Fibroblast of villous mesenchyme (primary cell): ENCODE measurements at regions not wholly inside any gene's neighbourhood (a gene's known extent, or its start where the extent isn't known, plus 50 kb on each side); places are given as distances from the start of the nearest gene placed in this dataset.

ENCODE experiments used
- DNase-seq: peaks from one replicate; pipeline ENCODE4 v3.0.0-alpha.2; 2010; ENCODE audit warnings: low read depth
- H3K4me3 ChIP-seq: 2 replicates; pipeline ENCODE4 v1.5.1; 2011; ENCODE audit warnings: low read depth, mild to moderate bottlenecking, low read length
- TF ChIP-seq, protein P1 (sequence below): IDR thresholded peaks from 2 replicates; pipeline ENCODE4 v1.5.1; 2012; ENCODE audit warnings: low read depth, mild to moderate bottlenecking, low read length; ENCODE audit not compliant: insufficient read depth

DNA sequence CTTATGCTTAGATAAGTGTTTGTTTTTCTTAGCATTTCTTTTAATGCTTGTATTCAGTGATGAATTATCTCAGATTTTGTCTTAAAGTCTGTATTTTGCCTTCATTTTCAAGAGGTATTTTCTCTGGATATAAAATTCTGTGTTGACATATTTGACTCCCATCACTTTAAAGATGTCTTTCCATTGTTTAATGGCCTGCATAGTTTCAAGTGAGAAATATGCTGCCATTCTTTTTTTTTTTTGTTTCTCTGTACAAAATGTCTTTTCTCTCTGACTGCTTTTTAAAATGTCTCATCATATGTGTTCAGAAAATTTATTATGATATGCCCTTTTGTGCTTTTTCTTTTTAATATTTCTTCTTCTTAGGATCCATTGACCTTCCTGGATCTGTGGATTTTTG, 578.0 kb upstream of the NOX3 start:
- DNase-seq: no peak
- TF ChIP-seq, protein P1, sequence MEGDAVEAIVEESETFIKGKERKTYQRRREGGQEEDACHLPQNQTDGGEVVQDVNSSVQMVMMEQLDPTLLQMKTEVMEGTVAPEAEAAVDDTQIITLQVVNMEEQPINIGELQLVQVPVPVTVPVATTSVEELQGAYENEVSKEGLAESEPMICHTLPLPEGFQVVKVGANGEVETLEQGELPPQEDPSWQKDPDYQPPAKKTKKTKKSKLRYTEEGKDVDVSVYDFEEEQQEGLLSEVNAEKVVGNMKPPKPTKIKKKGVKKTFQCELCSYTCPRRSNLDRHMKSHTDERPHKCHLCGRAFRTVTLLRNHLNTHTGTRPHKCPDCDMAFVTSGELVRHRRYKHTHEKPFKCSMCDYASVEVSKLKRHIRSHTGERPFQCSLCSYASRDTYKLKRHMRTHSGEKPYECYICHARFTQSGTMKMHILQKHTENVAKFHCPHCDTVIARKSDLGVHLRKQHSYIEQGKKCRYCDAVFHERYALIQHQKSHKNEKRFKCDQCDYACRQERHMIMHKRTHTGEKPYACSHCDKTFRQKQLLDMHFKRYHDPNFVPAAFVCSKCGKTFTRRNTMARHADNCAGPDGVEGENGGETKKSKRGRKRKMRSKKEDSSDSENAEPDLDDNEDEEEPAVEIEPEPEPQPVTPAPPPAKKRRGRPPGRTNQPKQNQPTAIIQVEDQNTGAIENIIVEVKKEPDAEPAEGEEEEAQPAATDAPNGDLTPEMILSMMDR: no peak
- no peak overlapping the region for H3K4me3 ChIP-seq

DNA sequence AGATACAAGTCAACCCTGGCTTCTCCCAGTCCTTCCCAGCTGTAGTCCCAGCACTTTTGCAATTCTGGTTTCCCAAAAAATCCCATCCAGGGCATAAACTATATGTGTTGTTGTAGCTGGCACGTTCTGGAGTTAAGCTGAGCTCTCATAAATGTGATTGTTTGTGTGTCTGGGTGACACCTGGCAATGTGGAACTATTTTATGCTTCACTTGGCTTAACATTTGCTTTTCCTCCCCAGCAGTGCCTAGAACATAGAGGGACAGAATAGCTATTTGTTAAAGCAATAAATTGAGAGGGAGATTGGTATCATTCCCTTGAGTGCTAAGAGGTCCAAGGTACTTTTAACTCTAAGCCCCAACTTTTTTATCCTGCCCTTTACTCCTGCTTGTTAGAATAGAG, 575.9 kb upstream of the NOX3 start:
- no peak overlapping the region for H3K4me3 ChIP-seq
- TF ChIP-seq, protein P1: no peak
- DNase-seq: no peak

DNA sequence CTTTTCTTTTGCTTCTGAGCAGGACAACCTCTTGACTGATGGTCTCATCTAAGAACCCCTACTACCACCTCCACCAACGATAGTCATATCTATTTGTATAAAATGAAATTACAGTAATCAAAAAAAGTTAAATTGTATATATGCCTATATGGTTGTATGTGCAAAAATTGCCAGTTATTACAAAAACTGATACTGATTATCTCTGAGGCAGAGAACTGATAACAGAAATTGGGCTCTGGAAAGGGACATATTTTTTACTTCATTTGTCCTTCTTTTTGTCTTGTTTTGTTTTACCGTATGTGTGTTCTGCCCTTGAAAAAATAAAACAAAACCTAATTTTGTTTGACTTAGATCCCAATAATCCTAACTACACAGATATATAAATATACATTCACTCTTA, 574.4 kb upstream of the NOX3 start:
- TF ChIP-seq, protein P1: no peak
- no peak overlapping the region for H3K4me3 ChIP-seq
- DNase-seq: no peak

DNA sequence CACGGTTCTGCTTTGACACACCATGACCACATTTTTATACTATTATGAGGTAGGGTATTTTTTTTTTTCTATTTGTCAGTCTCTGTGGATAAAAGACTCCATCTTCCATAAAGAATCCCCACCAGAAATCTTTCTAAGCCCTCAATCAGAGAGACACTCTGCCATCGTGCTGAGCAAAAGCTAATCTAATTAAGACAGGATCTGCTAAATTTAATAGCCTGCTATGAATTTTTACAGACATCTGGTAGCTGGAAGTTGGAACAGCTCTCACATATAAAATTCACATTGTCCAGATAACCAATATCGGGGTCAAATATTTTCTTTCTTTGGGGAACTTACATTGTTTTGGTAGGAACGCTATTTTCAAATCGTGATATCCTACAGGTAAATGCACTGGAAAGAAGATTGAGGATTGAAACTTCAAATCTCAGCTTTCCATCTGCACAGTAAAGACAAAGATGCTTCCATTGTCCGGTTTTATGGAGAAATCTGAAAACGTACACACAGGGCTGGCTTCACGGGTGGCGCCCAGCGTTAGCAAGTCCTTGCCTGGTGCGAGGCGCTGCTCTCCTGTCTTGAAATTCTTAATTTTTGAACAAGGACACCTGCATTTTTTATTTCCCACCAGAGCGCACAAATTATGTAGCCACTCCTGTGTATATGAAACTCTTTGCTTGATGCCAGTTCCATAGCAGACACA, 573.8 kb upstream of the NOX3 start:
- DNase-seq: no peak
- TF ChIP-seq, protein P1: no peak
- H3K4me3 ChIP-seq: no peak overlapping the region

DNA sequence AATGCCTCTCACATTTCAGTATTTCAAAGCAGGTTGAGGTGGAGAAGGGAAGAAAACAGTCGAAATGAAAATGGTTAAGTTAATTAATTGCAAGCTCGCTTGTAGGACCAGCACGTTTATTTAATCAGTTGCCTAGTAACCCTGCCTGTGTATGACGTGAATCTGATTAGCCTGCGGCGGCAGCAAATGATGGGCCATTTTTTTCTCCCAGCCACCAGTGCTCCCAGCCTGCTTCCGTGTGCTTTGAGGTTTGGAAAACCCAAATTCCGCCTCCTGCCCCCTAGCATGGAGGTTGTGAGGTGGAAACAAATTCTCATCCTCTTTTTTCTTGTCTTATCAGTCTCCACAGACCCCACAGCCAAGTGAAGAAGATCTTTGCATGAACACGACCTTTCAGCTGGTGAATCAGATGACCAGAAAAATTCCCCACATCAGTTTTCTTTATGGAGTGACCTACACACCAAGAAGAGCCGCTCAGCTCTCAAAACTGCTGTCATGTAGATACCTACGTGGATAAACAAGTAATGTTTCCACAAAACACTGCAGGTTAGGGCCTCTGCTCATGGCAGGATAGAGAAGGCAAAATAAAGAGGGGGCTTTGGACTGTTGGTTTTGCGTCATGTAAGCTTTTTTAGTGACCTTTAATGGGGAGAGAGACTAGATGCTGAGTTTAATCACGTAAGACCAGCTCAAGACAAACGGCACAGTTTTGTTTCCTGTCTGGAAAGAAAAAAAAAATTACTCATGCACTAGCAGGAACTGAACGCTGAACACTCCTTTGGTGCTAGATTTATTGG, 572.9 kb upstream of the NOX3 start:
- no peak overlapping the region for H3K4me3 ChIP-seq
- peak; percentile 29 for DNase-seq
- TF ChIP-seq, protein P1: no peak

DNA sequence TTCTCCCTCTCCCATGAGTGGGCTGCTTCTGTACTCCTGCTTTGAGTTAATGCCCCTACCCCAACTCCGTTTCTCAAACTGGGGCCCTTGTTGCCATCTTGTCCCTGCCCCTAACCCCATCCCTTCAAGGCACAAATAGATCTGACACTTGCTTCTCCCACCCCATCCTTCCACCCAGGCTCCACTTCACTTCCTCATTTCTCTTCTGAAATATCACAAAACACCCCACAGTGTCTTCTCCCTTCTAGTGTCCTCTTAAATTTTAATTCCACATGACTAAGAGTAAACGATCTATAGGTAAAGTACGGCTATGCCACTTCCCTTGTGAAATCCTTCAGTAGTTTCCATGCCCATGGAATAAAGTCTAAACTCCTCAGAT, 571.6 kb upstream of the NOX3 start:
- H3K4me3 ChIP-seq: no peak overlapping the region
- DNase-seq: no peak
- TF ChIP-seq, protein P1: no peak
